Neural cell (in vitro differentiated cells): ENCODE measurements at regions not wholly inside any gene's neighbourhood (a gene's known extent, or its start where the extent isn't known, plus 50 kb on each side); places are given as distances from the start of the nearest gene placed in this dataset.

ENCODE experiments used
- EP300 ChIP-seq: fragments of 450-650 bp; conservative IDR thresholded peaks from 2 replicates; pipeline ENCODE4 v1.6.1; 2014; ENCODE audit warnings: antibody characterized with exemption, mild to moderate bottlenecking, moderate library complexity; ENCODE audit not compliant: poor library complexity, severe bottlenecking
- TAF1 ChIP-seq: IDR thresholded peaks from 2 replicates; pipeline ENCODE4 v1.6.1; 2012; ENCODE audit warnings: low read depth
- TF ChIP-seq, protein P1 (sequence below): fragments of 450-650 bp; IDR thresholded peaks from 2 replicates; pipeline ENCODE4 v1.5.1; 2014; ENCODE audit warnings: antibody characterized with exemption, mild to moderate bottlenecking, moderate library complexity; ENCODE audit not compliant: poor library complexity, severe bottlenecking

DNA sequence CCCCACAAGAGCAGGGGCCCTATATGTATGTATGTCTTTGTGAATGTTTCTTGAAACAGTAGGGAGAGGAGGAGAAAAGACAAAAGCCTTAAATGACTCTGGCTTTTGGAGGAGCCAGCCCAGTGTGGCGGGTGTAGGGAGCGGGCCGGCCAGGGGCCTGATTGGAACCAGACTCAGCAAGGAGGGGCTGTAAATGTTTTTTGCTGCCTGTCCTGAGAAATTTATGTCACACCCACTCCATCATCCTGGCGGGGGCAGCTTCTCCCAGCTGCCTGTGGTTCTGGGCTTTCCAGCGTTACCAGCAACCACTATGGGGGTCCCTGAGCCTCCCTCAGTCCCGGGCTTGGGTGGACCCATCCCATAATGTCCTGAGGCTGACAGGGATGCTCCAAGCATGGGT is 130.8 kb downstream of the PJA1 start:
- TF ChIP-seq EP300 (no peak), TAF1 (no peak)
- TF ChIP-seq, protein P1, sequence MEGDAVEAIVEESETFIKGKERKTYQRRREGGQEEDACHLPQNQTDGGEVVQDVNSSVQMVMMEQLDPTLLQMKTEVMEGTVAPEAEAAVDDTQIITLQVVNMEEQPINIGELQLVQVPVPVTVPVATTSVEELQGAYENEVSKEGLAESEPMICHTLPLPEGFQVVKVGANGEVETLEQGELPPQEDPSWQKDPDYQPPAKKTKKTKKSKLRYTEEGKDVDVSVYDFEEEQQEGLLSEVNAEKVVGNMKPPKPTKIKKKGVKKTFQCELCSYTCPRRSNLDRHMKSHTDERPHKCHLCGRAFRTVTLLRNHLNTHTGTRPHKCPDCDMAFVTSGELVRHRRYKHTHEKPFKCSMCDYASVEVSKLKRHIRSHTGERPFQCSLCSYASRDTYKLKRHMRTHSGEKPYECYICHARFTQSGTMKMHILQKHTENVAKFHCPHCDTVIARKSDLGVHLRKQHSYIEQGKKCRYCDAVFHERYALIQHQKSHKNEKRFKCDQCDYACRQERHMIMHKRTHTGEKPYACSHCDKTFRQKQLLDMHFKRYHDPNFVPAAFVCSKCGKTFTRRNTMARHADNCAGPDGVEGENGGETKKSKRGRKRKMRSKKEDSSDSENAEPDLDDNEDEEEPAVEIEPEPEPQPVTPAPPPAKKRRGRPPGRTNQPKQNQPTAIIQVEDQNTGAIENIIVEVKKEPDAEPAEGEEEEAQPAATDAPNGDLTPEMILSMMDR, result no peak
